Activated effector memory CD4-positive, alpha-beta T cell treated with anti-CD3 and anti-CD28 coated beads, Interleukin-2, amount 50 U/mL, for 16 hours (primary cell): ENCODE measurements at regions not wholly inside any gene's neighbourhood (a gene's known extent, or its start where the extent isn't known, plus 50 kb on each side); places are given as distances from the start of the nearest gene placed in this dataset.
"Not testable (repeated sequence)": the region's sequence is repeated elsewhere in the genome, so short reads cannot be mapped to it uniquely, and the experiment has no call there.

Experiments
- DNase-seq: peaks from one replicate; pipeline ENCODE4 v3.0.0-alpha.2; 2020

GRCh38 chr2:14756122-14756541, 123.6 kb downstream of the LRATD1 start:
- no peak for DNase-seq

DNA sequence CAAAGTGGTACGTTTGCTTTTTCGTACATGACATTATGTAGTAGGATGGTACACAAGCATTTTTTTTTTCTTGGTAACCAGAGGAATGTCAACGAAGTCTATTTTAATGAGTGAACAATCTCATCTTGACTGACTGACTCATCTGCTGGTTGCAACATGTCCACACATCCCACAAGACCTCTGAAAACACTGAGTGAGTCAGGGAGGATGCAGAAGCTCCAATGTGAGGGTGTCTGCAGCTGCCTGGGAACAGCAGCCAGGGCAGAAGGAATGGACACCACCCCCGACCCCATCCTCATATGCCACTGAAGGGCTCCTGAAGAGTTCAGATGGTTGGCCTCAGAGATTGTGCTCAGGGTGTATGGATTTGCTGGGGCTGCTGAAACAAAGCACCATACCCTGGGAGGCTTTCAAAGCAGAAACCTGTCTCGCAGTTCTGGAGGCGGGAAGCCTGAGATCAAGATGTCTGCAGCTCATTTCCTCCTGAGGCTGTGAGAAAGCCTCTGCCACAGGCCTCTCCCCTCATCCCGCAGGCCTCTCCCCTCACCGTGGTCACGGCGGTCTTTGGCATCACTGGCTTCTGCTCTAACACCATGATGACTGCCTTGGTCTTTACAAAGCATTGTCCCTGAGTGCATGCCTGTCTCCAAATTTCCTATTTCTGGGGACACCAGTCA, 124.6 kb downstream of the LRATD1 start:
- no peak for DNase-seq

DNA sequence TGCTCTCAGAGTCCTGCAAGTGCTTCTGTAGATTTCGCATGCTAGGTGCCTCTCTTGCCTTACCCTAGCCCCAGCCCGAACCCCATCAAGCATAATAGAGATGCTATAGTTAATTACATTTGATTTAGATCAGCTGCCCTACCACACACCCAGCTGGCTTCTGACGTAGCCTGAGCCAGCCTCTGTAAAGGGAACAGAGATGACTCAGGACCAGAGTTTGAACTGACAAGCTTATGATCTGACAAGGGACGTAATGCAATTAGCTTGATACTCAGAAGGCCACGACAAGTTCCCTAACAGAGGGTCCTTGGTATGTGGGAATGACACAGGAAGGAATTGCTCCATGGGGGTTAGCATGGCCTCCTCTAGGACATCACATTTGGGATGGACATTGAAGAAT, 126.6 kb downstream of the LRATD1 start:
- no peak for DNase-seq

- no peak for DNase-seq
Observed at GRCh38 chr2:14760169-14760568, 127.7 kb downstream of the LRATD1 start.

DNA sequence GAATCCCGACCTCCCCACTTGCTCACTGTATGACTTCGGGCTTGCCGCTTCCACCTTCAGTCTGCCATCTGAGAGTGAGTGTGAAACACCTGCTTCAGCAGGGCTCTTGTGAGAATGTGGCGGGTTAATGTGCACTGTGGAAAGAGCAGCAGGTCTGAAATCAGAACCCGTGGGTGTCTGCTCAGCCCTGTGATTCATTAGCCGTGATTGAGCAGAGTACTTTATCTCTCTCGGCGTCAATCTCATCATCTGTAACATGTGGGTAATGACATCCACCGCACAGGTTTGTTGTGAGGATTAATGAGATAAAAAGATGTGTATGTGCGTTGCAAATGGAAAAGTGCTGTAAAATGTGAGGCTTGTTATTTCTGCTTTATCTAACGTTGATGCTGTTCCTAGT, 128.6 kb downstream of the LRATD1 start:
- DNase-seq, result no peak

- no peak for DNase-seq
Observed at GRCh38 chr2:14773696-14774095, 141.2 kb downstream of the LRATD1 start.

GRCh38 chr2:14774436-14774968, 142.0 kb downstream of the LRATD1 start:
- no peak for DNase-seq

- no peak for DNase-seq
Observed at GRCh38 chr2:14776216-14776615, 143.7 kb downstream of the LRATD1 start.

DNA sequence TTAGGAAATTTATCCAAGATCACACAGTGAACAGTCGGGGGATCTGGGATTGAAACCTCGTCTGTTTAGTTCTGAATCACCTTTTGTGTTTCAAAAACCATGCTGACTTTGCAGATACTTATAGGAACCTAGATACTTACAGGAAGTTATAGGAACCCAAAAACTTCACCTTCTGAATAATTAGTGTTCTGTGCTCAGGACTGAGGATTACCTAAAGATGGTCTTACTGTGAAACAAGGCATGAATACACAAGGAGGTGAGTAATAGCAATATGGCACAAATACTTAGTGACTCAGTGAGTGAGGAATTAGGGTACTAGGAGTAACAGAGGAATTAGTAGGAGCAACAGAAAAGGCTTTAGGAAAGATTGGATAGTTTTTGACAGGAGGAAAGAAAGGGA, 145.5 kb downstream of the LRATD1 start:
- DNase-seq, result no peak

DNA sequence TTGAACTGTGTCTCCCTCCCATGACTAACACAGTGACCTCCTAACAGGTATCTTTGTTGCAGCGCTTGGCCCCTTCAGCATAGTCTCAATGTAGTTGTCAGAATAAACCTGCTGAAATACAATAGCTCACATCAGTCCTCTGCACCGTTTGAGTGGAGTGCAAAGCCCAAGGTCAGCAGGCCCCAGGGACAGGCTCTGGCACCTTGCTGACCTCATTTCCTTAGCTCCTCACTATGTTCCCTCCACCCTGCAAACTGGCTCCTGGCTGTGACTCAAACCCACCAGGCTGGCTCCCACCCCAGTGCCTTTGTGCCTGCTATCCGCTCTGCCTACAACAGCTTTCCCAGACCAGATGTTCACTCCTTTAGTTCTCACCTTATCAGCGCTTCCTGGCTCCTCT, 146.7 kb downstream of the LRATD1 start:
- DNase-seq, result no peak

GRCh38 chr2:14781142-14781541, 148.6 kb downstream of the LRATD1 start:
- no peak for DNase-seq

DNA sequence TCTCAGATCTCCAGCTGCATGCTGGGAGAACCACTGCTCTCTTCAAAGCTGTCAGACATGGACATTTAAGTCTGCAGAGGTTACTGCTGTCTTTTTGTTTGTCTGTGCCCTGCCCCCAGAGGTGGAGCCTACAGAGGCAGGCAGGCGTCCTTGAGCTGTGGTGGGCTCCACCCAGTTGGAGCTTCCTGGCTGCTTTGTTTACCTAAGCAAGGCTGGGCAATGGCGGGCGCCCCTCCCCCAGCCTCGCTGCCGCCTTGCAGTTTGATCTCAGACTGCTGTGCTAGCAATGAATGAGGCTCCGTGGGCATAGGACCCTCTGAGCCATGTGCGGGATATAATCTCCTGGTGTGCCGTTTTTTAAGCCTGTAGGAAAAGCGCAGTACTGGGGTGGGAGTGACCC, 156.3 kb downstream of the LRATD1 start:
- DNase-seq, result not testable (repeated sequence)

- no peak for DNase-seq
Observed at GRCh38 chr2:14790041-14790640, 157.6 kb downstream of the LRATD1 start.

GRCh38 chr2:14803994-14804393, 171.5 kb downstream of the LRATD1 start:
- no peak for DNase-seq

DNA sequence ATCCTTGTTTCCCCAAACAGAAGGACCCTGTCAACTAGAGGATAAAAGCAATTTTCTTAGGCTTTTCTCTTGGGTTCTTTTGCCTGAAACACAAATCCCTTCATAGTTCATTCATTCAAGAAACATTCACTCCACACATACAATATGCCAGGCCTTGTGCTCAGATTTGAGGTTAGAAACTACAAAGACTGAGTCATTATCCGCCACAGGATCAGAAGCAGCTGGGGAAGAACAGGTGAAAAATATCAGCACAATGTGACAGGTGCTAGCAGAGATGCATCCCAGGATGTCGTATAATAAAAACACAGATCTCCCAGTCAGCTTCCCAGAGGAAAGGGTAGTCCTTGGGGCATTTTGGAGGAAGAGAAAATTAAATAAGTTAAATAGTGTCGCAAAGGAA, 172.4 kb downstream of the LRATD1 start:
- no peak for DNase-seq

- DNase-seq, result no peak
Observed at GRCh38 chr2:14806613-14807012, 174.1 kb downstream of the LRATD1 start.

GRCh38 chr2:14815201-14815600, 182.7 kb downstream of the LRATD1 start:
- DNase-seq, result no peak

DNA sequence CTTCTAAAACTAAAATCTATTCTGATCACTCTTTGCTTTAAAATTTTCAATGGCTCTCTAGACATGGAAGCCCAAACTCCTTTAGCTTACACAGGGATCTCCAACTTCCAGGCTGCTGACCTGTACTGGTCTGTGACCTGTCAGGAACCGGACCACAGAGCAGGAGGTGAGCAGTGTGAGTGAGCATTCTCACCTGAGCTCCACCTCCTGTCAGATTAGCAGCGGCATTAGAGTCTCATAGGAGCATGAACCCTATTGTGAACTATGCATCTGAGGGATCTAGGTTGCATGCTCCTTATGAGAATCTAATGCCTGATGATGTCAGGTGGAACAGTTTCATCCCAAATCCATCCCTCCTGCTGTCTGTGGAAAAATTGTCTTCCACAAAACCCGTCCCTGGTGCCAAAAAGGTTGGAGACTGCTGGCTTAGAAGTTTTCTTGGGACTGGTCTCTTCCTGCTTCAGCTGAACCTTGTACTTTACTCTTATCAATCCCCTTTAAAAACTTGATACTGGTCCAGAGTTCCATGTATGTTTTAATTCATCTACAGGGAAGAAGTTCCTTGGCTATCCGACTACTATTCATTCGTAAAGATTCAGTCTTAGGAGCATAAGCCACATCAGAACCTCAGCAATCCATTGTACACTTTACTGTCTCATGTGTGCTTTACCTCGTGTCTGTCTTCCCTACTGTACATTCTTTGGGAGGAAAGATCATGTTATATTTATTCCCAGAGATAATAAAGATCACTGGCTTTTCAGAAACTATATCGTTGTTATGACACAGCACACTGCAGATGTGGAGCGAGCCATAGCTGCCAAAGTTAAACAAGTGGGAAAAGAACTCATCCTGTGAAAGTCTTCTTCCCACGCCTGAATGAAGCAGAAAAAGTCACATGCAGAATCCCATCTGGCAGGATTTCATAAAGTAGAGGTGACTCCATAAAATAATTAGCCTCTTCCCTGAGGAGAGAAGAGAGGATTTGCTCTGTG, 183.8 kb downstream of the LRATD1 start:
- no peak for DNase-seq

DNA sequence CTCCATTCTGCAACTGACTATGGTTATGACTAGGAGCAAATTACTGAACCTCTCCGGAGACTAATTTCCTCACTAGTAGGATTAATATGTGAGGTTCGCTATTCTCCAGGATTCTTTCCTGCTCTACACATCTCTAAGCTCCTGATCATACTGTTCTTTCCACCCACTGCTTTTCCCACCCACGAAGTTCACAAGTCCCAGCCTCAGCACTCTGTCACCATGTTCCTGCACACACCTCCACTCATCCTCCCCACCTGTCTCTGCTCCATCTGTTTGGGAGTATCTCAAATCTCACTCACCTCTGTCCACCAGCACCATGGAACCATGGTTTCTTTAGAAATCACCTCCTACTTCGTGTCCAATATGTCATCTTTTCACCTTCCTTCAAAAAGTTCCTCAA, 185.3 kb downstream of the LRATD1 start:
- DNase-seq, result no peak

GRCh38 chr2:14826518-14826917, 194.0 kb downstream of the LRATD1 start:
- no peak for DNase-seq

GRCh38 chr2:14827226-14828023, 194.9 kb downstream of the LRATD1 start:
- DNase-seq, result no peak

- no peak for DNase-seq
Observed at GRCh38 chr2:14828223-14828622, 195.7 kb downstream of the LRATD1 start.

DNA sequence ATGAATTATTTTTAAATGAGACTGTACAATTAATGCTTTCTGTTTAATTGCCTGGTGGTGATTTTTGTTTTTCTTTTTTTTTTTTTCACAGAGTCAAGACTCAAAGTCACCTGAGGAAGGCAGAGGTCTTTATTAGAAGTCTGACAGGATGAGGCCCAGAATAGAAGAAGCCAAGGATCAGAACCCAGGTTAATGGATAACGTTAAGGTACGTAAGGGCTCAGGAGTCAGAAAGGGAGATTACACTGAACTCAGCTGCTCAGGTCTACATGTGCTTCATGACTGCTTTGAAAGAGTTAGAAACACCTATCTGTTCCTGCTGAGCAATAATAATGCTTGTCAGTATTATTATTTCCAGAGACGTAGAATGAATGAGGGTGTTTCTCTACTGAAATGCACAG, 196.5 kb downstream of the LRATD1 start:
- no peak for DNase-seq
